ENCODE measurements at regions not wholly inside any gene's neighbourhood (a gene's known extent, or its start where the extent isn't known, plus 50 kb on each side); places are given as distances from the start of the nearest gene placed in this dataset.

GRCh38 chr1:58352476-58353092, 193.9 kb downstream of the OMA1 start:
- H3K9me3 ChIP-seq (ENCODE audit: control insufficient read depth, insufficient read depth, low read length): no peaks in the 10 kb centered on the region
- no peaks in the 10 kb centered on the region for H3K36me3 ChIP-seq (ENCODE audit: insufficient read depth, low read length)
- peaks cover 2% of the 10 kb centered on the region; the same call in 1 of the 2 replicates for H3K4me1 ChIP-seq (ENCODE audit: insufficient read depth, low read length)
- no peak overlapping the region for H3K9ac ChIP-seq (ENCODE audit: low read depth, low read length)

- no peak overlapping the region for H3K9ac ChIP-seq (ENCODE audit: low read depth, low read length)
- no peaks in the 10 kb centered on the region for H3K9me3 ChIP-seq (ENCODE audit: control insufficient read depth, insufficient read depth, low read length)
- H3K36me3 ChIP-seq (ENCODE audit: insufficient read depth, low read length): no peaks in the 10 kb centered on the region
- H3K4me1 ChIP-seq (ENCODE audit: insufficient read depth, low read length): peaks cover 12% of the 10 kb centered on the region
Observed at GRCh38 chr1:58346036-58346355, 200.5 kb downstream of the OMA1 start.

- peaks cover 12% of the 10 kb centered on the region for H3K4me1 ChIP-seq (ENCODE audit: insufficient read depth, low read length)
- H3K9me3 ChIP-seq (ENCODE audit: control insufficient read depth, insufficient read depth, low read length): no peaks in the 10 kb centered on the region
- H3K36me3 ChIP-seq (ENCODE audit: insufficient read depth, low read length): no peaks in the 10 kb centered on the region
- H3K9ac ChIP-seq (ENCODE audit: low read depth, low read length): no peak overlapping the region
Observed at GRCh38 chr1:58345215-58346035, 201.1 kb downstream of the OMA1 start.

GRCh38 chr1:58340185-58340584, 206.3 kb downstream of the OMA1 start:
- H3K36me3 ChIP-seq (ENCODE audit: insufficient read depth, low read length): no peaks in the 10 kb centered on the region
- H3K9me3 ChIP-seq (ENCODE audit: control insufficient read depth, insufficient read depth, low read length): no peaks in the 10 kb centered on the region
- H3K9ac ChIP-seq (ENCODE audit: low read depth, low read length): no peak overlapping the region
- H3K4me1 ChIP-seq (ENCODE audit: insufficient read depth, low read length): peaks cover under 1% of the 10 kb centered on the region; the same call in 1 of the 2 replicates

- H3K9ac ChIP-seq (ENCODE audit: low read depth, low read length): no peak overlapping the region
- no peaks in the 10 kb centered on the region for H3K4me1 ChIP-seq (ENCODE audit: insufficient read depth, low read length)
- no peaks in the 10 kb centered on the region for H3K36me3 ChIP-seq (ENCODE audit: insufficient read depth, low read length)
- H3K9me3 ChIP-seq (ENCODE audit: control insufficient read depth, insufficient read depth, low read length): no peaks in the 10 kb centered on the region
Observed at GRCh38 chr1:58338081-58338480, 208.4 kb downstream of the OMA1 start.

GRCh38 chr1:58333511-58333910, 213.0 kb downstream of the OMA1 start:
- Histone ChIP-seq H3K9ac (ENCODE audit: low read depth, low read length) (no peak overlapping the region), H3K4me1 (ENCODE audit: insufficient read depth, low read length) (no peaks in the 10 kb centered on the region), H3K36me3 (ENCODE audit: insufficient read depth, low read length) (no peaks in the 10 kb centered on the region), H3K9me3 (ENCODE audit: control insufficient read depth, insufficient read depth, low read length) (no peaks in the 10 kb centered on the region)

- Histone ChIP-seq H3K4me1 (ENCODE audit: insufficient read depth, low read length) (no peaks in the 10 kb centered on the region), H3K9me3 (ENCODE audit: control insufficient read depth, insufficient read depth, low read length) (no peaks in the 10 kb centered on the region), H3K36me3 (ENCODE audit: insufficient read depth, low read length) (no peaks in the 10 kb centered on the region), H3K9ac (ENCODE audit: low read depth, low read length) (no peak overlapping the region)
Observed at GRCh38 chr1:58331156-58331555, 215.4 kb downstream of the OMA1 start.

- no peak overlapping the region for H3K9ac ChIP-seq (ENCODE audit: low read depth, low read length)
- H3K4me1 ChIP-seq (ENCODE audit: insufficient read depth, low read length): no peaks in the 10 kb centered on the region
- no peaks in the 10 kb centered on the region for H3K36me3 ChIP-seq (ENCODE audit: insufficient read depth, low read length)
- H3K9me3 ChIP-seq (ENCODE audit: control insufficient read depth, insufficient read depth, low read length): no peaks in the 10 kb centered on the region
Observed at GRCh38 chr1:58325866-58326265, 220.7 kb downstream of the OMA1 start.

- Histone ChIP-seq H3K9me3 (ENCODE audit: control insufficient read depth, insufficient read depth, low read length) (no peaks in the 10 kb centered on the region), H3K36me3 (ENCODE audit: insufficient read depth, low read length) (no peaks in the 10 kb centered on the region), H3K4me1 (ENCODE audit: insufficient read depth, low read length) (no peaks in the 10 kb centered on the region), H3K9ac (ENCODE audit: low read depth, low read length) (no peak overlapping the region)
Observed at GRCh38 chr1:58324558-58324957, 222.0 kb downstream of the OMA1 start.

GRCh38 chr1:58318157-58319005, 228.1 kb downstream of the OMA1 start:
- Histone ChIP-seq H3K9ac (ENCODE audit: low read depth, low read length) (no peak overlapping the region), H3K36me3 (ENCODE audit: insufficient read depth, low read length) (no peaks in the 10 kb centered on the region), H3K9me3 (ENCODE audit: control insufficient read depth, insufficient read depth, low read length) (no peaks in the 10 kb centered on the region), H3K4me1 (ENCODE audit: insufficient read depth, low read length) (no peaks in the 10 kb centered on the region; the same call in 1 of the 2 replicates)

GRCh38 chr1:58317694-58318093, 228.8 kb downstream of the OMA1 start:
- Histone ChIP-seq H3K9me3 (ENCODE audit: control insufficient read depth, insufficient read depth, low read length) (no peaks in the 10 kb centered on the region), H3K9ac (ENCODE audit: low read depth, low read length) (no peak overlapping the region), H3K4me1 (ENCODE audit: insufficient read depth, low read length) (peaks cover under 1% of the 10 kb centered on the region; the same call in 1 of the 2 replicates), H3K36me3 (ENCODE audit: insufficient read depth, low read length) (no peaks in the 10 kb centered on the region)

GRCh38 chr1:58317086-58317485, 229.4 kb downstream of the OMA1 start:
- Histone ChIP-seq H3K9me3 (ENCODE audit: control insufficient read depth, insufficient read depth, low read length) (no peaks in the 10 kb centered on the region), H3K4me1 (ENCODE audit: insufficient read depth, low read length) (peaks cover 6% of the 10 kb centered on the region; the same call in 1 of the 2 replicates)

GRCh38 chr1:58316141-58316540, 230.4 kb downstream of the OMA1 start:
- Histone ChIP-seq H3K9ac (ENCODE audit: low read depth, low read length) (no peak overlapping the region), H3K36me3 (ENCODE audit: insufficient read depth, low read length) (no peaks in the 10 kb centered on the region), H3K4me1 (ENCODE audit: insufficient read depth, low read length) (peaks cover 6% of the 10 kb centered on the region; the same call in 1 of the 2 replicates), H3K9me3 (ENCODE audit: control insufficient read depth, insufficient read depth, low read length) (no peaks in the 10 kb centered on the region)

More at GRCh38 chr1:58317086-58317485, 229.4 kb downstream of the OMA1 start:
- H3K9ac ChIP-seq (ENCODE audit: low read depth, low read length): no peak overlapping the region
- H3K36me3 ChIP-seq (ENCODE audit: insufficient read depth, low read length): no peaks in the 10 kb centered on the region

- no peaks in the 10 kb centered on the region for H3K36me3 ChIP-seq (ENCODE audit: insufficient read depth, low read length)
- H3K4me1 ChIP-seq (ENCODE audit: insufficient read depth, low read length): peaks cover 12% of the 10 kb centered on the region
- no peaks in the 10 kb centered on the region for H3K9me3 ChIP-seq (ENCODE audit: control insufficient read depth, insufficient read depth, low read length)
- H3K9ac ChIP-seq (ENCODE audit: low read depth, low read length): no peak overlapping the region
Observed at GRCh38 chr1:58312971-58313563, 233.5 kb downstream of the OMA1 start.

Data from ES-I3 (cell line).